Small intestine (tissue), 7 donors: ENCODE measurements at regions not wholly inside any gene's neighbourhood (a gene's known extent, or its start where the extent isn't known, plus 50 kb on each side); places are given as distances from the start of the nearest gene placed in this dataset.

Source experiments
- DNase-seq, 2 donors: peaks; one replicate each; pipeline versions ENCODE4 v3.0.0 to v3.0.0-alpha.2; 2013
- FAIRE-seq: peaks from 2 replicates; lab custom pipeline; 2012; peaks lifted over from hg19 to GRCh38; lab: Jason Lieb, UNC
- H3K27ac ChIP-seq, 3 donors: one replicate each; pipeline ENCODE4 v1.5.1; 2013; ENCODE audit warnings: low read length in 2 of 3, mild to moderate bottlenecking in 2 of 3, control low read depth in 1 of 3, inconsistent platforms in 1 of 3, low read depth in 1 of 3, moderate library complexity in 1 of 3
- H3K27me3 ChIP-seq, 3 donors: one replicate each; pipeline ENCODE4 v1.6.1; 2013; ENCODE audit warnings: low read length in 3 of 3, inconsistent platforms in 1 of 3; ENCODE audit not compliant: control insufficient read depth in 3 of 3, insufficient read depth in 3 of 3
- H3K36me3 ChIP-seq, 3 donors: one replicate each; pipeline ENCODE4 v1.6.1; 2013; ENCODE audit warnings: low read length in 3 of 3, inconsistent platforms in 1 of 3, low read depth in 1 of 3, mild to moderate bottlenecking in 1 of 3, moderate library complexity in 1 of 3; ENCODE audit not compliant: control insufficient read depth in 3 of 3, insufficient read depth in 2 of 3
- H3K4me1 ChIP-seq, 3 donors: one replicate each; pipeline ENCODE4 v1.6.1; 2013; ENCODE audit warnings: low read length in 2 of 3, inconsistent platforms in 1 of 3, low read depth in 1 of 3, mild to moderate bottlenecking in 1 of 3, moderate library complexity in 1 of 3; ENCODE audit not compliant: control insufficient read depth in 3 of 3, insufficient read depth in 2 of 3
- H3K4me3 ChIP-seq, 3 donors: one replicate each; pipeline ENCODE4 v1.5.1; 2013; ENCODE audit warnings: low read length in 3 of 3, control low read depth in 1 of 3, inconsistent platforms in 1 of 3, low read depth in 1 of 3, mild to moderate bottlenecking in 1 of 3, moderate library complexity in 1 of 3
- H3K9me3 ChIP-seq, 2 donors: one replicate each; pipeline ENCODE4 v1.6.1; 2013; ENCODE audit warnings: low read depth in 1 of 2, low read length in 1 of 2; ENCODE audit not compliant: control insufficient read depth in 2 of 2, insufficient read depth in 1 of 2
- WGBS, 3 donors: extraction: QIAGEN DNeasy Blood & Tissue Kit; methylation state at CpG; one replicate each; pipeline ENCODE4 v1.1.7; 2013; 5-methylcytosine and 5-hydroxymethylcytosine counted together
- donor health status: healthy with polysubstance abuse.
- donor health status: control.
- donor health status: control.
- donor health status: Bipolar disorder and iron deficiency.
- donor health status: healthy.

DNA sequence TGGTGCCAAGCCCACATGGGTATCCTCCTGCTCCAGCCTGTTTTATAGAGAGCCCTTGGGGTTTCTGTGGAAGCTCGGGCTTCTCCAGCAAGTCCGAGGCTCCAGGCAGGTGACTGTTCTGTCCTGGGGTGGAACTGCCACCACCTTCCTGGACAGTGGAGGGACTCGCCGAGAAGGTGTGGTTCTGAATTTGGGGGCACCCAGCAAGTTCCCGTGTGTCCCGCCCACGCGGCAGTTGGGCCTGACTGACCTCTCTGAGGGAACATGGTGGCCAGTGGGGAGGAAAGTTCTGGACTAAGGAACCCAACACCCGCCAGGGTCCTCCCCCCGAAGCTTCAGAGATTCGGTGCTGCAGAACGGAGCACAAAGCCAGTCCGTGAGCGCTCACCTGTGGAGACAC lies 158.1 kb upstream of the C1orf174 start:
- no peaks in the 10 kb centered on the region for H3K9me3 ChIP-seq
- H3K4me3 ChIP-seq: no peak overlapping the region
- no peaks in the 10 kb centered on the region for H3K4me1 ChIP-seq
- FAIRE-seq (no peak), DNase-seq (no peak)
- H3K27ac ChIP-seq: no peak overlapping the region
- 90 to 92% (median 91%) methylated on average over 14 of the region's 14 CpGs for WGBS, 3 donors
- H3K27me3 ChIP-seq: no peaks in the 10 kb centered on the region
- H3K36me3 ChIP-seq: no peaks in the 10 kb centered on the region

DNA sequence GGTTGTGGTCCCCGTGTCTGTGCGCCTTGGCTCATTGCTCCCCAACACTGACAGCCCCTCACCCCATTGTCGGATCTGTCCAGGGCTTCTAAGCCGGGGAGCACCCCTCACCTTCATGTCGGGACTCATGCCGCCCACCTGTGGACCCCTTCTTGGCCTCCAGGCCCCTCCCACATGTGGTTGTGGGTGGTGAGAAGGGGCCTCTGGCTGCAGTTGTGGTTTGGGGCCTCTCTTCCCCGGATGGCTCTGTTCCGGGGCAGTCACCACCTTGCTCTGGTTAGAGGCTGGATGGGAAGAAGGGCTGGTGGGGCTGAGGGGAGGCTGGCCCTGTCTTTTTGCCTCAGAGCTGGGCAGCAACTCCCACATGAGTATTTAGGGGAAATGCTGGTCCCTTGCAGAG lies 158.6 kb upstream of the C1orf174 start:
- FAIRE-seq: no peak
- H3K9me3 ChIP-seq: no peaks in the 10 kb centered on the region
- H3K4me1 ChIP-seq: no peaks in the 10 kb centered on the region
- 80 to 88% (median 83%) methylated on average over 8 of the region's 8 CpGs for whole genome bisulfite sequencing, 3 donors
- no peak for DNase-seq
- H3K4me3 ChIP-seq: no peak overlapping the region
- no peaks in the 10 kb centered on the region for H3K27me3 ChIP-seq
- no peak overlapping the region for H3K27ac ChIP-seq
- H3K36me3 ChIP-seq: no peaks in the 10 kb centered on the region

DNA sequence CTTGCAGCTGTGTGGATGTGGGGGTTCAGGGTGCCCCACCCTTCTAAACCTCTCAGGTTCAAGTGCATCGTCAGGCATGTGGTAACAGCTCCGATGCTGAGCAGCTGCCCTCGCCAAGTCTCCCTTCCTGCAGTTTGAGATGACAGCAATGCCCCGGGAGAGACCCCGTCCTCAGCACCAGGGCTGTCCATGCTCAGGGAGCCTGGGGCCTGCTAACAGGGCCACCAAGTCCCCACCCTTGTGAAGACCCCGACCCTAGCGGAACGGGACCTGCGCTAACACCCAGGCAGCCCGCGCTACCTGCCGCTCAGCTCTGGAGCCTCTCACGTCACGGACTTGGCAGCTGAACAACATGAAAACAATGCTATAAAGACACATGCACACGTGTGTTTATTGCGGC lies 159.2 kb upstream of the C1orf174 start:
- H3K27me3 ChIP-seq: no peaks in the 10 kb centered on the region
- no peak overlapping the region for H3K27ac ChIP-seq
- no peaks in the 10 kb centered on the region for H3K9me3 ChIP-seq
- H3K4me3 ChIP-seq: no peak overlapping the region
- WGBS, 3 donors: 80 to 81% (median 80%) methylated on average over 16 of the region's 16 CpGs
- H3K36me3 ChIP-seq: no peaks in the 10 kb centered on the region
- no peaks in the 10 kb centered on the region for H3K4me1 ChIP-seq
- FAIRE-seq: no peak
- DNase-seq: no peak

DNA sequence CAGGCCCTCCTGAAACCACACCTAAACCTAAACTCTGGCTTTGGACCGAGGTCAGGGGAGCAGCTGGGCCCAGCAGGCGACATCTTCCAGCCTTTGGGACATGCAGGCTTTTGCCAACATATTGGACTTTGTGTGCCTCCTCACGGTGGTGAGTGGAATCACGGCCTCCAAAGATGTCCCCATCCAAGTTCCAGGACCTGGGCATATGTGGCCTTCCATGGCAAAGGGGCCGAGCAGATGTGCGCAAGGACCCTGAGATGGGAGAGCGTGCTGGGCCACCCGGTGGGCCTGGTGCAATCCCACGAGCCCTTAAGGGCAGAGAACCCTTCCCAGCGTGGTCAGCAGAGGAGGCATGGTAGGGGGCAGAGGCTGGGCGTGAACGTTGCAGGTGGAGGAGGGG lies 160.8 kb upstream of the C1orf174 start:
- 58 to 65% (median 58%) methylated on average over 12 of the region's 12 CpGs for WGBS, 3 donors
- no peaks in the 10 kb centered on the region for H3K4me1 ChIP-seq
- H3K27ac ChIP-seq: no peak overlapping the region
- H3K36me3 ChIP-seq: no peaks in the 10 kb centered on the region
- H3K9me3 ChIP-seq: no peaks in the 10 kb centered on the region
- no peak overlapping the region for H3K4me3 ChIP-seq
- DNase-seq (no peak), FAIRE-seq (no peak)
- no peaks in the 10 kb centered on the region for H3K27me3 ChIP-seq

DNA sequence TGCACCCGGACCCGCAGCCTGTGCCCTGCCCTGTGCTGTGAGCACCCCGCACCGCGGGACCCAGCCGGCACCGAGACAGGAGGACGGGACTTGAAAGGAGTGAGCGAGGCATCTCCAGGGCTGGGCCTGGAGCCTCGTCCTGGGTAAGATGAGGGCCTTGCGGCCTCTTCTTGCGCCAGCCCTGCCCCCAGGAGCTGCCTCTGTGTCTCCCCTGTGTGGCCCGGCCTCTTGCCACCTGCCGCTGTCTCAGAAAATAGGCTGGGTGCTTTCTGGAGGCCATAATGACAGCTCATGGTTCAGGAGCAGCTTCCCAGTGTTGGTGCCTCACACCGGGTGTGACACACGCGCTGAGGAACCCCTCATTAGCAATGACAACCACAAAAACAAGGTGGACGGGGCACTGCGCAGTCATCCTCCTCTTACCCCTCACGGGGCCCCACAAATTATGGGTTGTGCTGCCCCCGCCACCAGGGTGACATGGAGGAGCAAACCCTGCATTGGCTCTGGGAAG lies 161.5 kb upstream of the C1orf174 start:
- Histone ChIP-seq H3K27me3 (no peaks in the 10 kb centered on the region), H3K4me3 (no peak overlapping the region), H3K9me3 (no peaks in the 10 kb centered on the region), H3K27ac (no peak overlapping the region), H3K4me1 (no peaks in the 10 kb centered on the region), H3K36me3 (no peaks in the 10 kb centered on the region)
- no peak for DNase-seq
- FAIRE-seq: no peak
- 82 to 83% (median 82%) methylated on average over 21 of the region's 21 CpGs for WGBS, 3 donors

DNA sequence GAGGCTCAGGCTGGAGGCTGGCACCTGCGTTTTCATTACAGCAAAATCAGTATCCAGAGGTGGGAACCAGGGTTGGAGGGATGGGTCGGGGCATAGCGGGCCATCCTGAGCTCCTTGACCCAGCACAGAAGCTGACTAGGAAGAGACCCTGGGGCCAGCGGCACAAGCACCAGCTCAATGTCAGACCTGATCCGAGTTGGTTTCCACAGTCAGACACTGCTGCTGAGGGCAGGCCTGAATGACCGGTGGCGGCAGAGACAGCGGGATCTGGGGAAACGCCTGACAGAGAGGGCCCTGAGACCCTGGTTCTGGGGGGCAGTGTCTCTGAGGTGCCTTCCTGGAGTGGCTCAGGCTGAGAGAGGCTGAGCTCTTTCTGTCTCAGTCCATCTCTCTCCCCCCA lies 162.0 kb upstream of the C1orf174 start:
- WGBS, 3 donors: 77 to 88% (median 82%) methylated on average over 9 of the region's 9 CpGs
- H3K9me3 ChIP-seq: no peaks in the 10 kb centered on the region
- H3K4me1 ChIP-seq: no peaks in the 10 kb centered on the region
- DNase-seq (no peak), FAIRE-seq (no peak)
- H3K27me3 ChIP-seq: no peaks in the 10 kb centered on the region
- no peak overlapping the region for H3K4me3 ChIP-seq
- H3K36me3 ChIP-seq: no peaks in the 10 kb centered on the region
- H3K27ac ChIP-seq: no peak overlapping the region

DNA sequence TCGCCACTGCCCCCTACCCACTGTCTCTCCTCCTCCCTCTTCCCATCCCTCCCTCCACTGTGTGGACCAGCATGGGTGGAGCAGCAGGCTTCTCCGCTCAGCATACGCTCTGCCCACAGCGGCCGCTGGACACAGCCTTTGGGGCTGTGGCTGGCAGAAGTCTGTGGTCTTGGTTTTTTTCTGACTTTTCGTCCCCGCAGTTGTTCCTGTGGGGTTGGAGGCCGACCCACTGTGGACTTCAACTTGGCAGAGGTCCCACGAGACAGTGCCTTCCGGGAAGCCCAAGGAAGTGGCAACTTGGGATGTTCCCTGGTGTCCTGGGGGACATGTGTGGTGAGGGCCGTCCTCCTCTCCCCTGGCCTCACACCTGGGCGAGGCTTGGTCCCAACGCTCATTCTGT lies 162.5 kb upstream of the C1orf174 start:
- 65 to 68% (median 67%) methylated on average over 13 of the region's 13 CpGs for WGBS, 3 donors
- H3K36me3 ChIP-seq: no peaks in the 10 kb centered on the region
- no peak for FAIRE-seq

DNA sequence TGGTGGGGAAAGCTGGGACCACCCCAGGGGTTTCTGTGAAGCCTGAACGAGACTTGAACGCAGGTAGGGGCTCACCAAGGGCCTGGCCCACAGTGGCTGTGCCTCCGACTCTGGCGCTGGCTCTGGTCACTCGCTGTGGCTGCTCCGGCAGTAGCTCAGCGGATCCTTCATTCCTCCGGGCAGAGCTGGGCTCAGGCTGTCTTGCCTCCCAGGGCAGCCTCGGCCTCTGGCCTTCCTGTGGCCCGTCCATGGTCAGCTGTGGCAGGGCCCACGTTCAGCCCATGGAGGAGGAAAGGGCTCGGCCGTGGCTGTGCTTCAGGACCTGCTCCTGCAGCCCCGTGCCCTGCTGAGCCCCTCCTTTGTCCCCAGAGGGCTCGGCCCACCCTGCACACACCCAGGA lies 162.9 kb upstream of the C1orf174 start:
- 76 to 83% (median 81%) methylated on average over 15 of the region's 15 CpGs for WGBS, 3 donors
- DNase-seq (no peak), FAIRE-seq (no peak)
- H3K36me3 ChIP-seq: no peaks in the 10 kb centered on the region
- no peaks in the 10 kb centered on the region for H3K9me3 ChIP-seq
- no peaks in the 10 kb centered on the region for H3K4me1 ChIP-seq
- H3K4me3 ChIP-seq: no peak overlapping the region
- no peak overlapping the region for H3K27ac ChIP-seq
- no peaks in the 10 kb centered on the region for H3K27me3 ChIP-seq

More for the DNA sequence above, 162.5 kb upstream of the C1orf174 start:
- no peaks in the 10 kb centered on the region for H3K27me3 ChIP-seq
- H3K9me3 ChIP-seq: no peaks in the 10 kb centered on the region
- H3K4me1 ChIP-seq: no peaks in the 10 kb centered on the region
- DNase-seq: no peak
- H3K27ac ChIP-seq: no peak overlapping the region
- H3K4me3 ChIP-seq: no peak overlapping the region

DNA sequence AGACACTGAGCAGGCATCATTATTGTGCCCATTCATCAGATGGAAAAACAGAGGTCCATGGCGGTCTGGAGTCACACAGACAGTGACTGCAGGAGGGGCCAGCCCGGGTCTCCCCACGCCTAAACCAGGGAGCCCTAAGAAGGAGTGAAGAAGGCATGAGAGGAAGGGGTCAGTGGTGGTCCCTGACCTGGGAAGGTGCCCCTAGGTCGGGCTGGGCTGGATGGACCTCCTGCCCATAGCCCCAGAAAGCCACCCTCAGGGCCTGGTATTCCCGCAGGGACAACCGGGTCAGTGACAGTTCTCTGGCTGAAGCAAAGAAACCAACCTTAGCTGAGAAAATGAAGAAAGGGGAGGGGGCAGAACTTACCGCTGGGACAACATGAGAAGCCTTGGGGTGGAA lies 163.4 kb upstream of the C1orf174 start:
- DNase-seq: no peak

More for the DNA sequence above, 163.4 kb upstream of the C1orf174 start:
- H3K27me3 ChIP-seq: no peaks in the 10 kb centered on the region
- H3K4me1 ChIP-seq: no peaks in the 10 kb centered on the region
- no peak overlapping the region for H3K27ac ChIP-seq
- FAIRE-seq: no peak
- H3K36me3 ChIP-seq: no peaks in the 10 kb centered on the region
- 59 to 76% (median 76%) methylated on average over 7 of the region's 7 CpGs for WGBS, 3 donors
- H3K4me3 ChIP-seq: no peak overlapping the region
- no peaks in the 10 kb centered on the region for H3K9me3 ChIP-seq
